OCI-LY7 (cell line): ENCODE measurements at regions not wholly inside any gene's neighbourhood (a gene's known extent, or its start where the extent isn't known, plus 50 kb on each side); places are given as distances from the start of the nearest gene placed in this dataset.

ENCODE experiments used
- BruUV-seq: library from RNA; stranded (reverse); fragments of 400-500 nt; replicated peaks from 2 replicates; lab custom pipeline; 2021; lab: Mats Ljungman, UMichigan
- CTCF ChIA-PET: fragments of 300-600 bp; sonication (Branson Sonifier 250); formaldehyde crosslinking; loops from one replicate; lab custom pipeline; 2022; ENCODE audit warnings: antibody characterized with exemption; ENCODE audit not compliant: unreplicated experiment; lab: Charles Lee
- POLR2A ChIA-PET: fragments of 300-600 bp; sonication (Branson Sonifier 250); formaldehyde crosslinking; loops from one replicate; lab custom pipeline; 2022; ENCODE audit warnings: antibody characterized with exemption; lab: Charles Lee
- DNase-seq: peaks from one replicate; pipeline ENCODE4 v3.0.0-alpha.2; 2015; ENCODE audit warnings: low spot score
- H2AFZ ChIP-seq: fragments of 200-600 bp; sonication (generic), shearing (Covaris generic); 2 replicates; pipeline ENCODE4 v1.6.1; 2014; ENCODE audit warnings: mild to moderate bottlenecking, antibody characterized with exemption, low read length, moderate library complexity
- H3K27ac ChIP-seq: fragments of 200-600 bp; sonication (generic); 2 replicates; pipeline ENCODE4 v1.5.1; 2014; ENCODE audit warnings: mixed run types, low read depth, mild to moderate bottlenecking, moderate library complexity, low read length, inconsistent platforms; ENCODE audit not compliant: poor library complexity, severe bottlenecking
- H3K36me3 ChIP-seq: fragments of 200-600 bp; sonication (generic); 2 replicates; pipeline ENCODE4 v1.6.1; 2014; ENCODE audit warnings: mild to moderate bottlenecking, antibody characterized with exemption, low read length, moderate library complexity, mixed read lengths; ENCODE audit not compliant: insufficient read depth
- H3K4me1 ChIP-seq: fragments of 200-600 bp; sonication (generic); 2 replicates; pipeline ENCODE4 v1.5.1; 2014; ENCODE audit warnings: mild to moderate bottlenecking, low read length; ENCODE audit not compliant: insufficient read depth, poor library complexity, severe bottlenecking
- H3K4me2 ChIP-seq: fragments of 200-600 bp; sonication (generic); 2 replicates; pipeline ENCODE4 v1.6.1; 2014; ENCODE audit warnings: mild to moderate bottlenecking, low read length
- H3K4me3 ChIP-seq: fragments of 200-600 bp; sonication (generic); 2 replicates; pipeline ENCODE4 v1.5.1; 2014; ENCODE audit warnings: mild to moderate bottlenecking, low read depth, low read length; ENCODE audit not compliant: poor library complexity, severe bottlenecking
- H3K79me2 ChIP-seq: fragments of 200-600 bp; sonication (generic); 2 replicates; pipeline ENCODE4 v1.6.1; 2016; ENCODE audit warnings: low read depth, mild to moderate bottlenecking, low read length, moderate library complexity, mixed read lengths; ENCODE audit not compliant: insufficient read depth
- H3K9me2 ChIP-seq: fragments of 200-600 bp; sonication (generic); 2 replicates; pipeline ENCODE4 v1.6.1; 2016; ENCODE audit warnings: mild to moderate bottlenecking, low read length, mixed read lengths; ENCODE audit not compliant: insufficient read depth
- H3K9me3 ChIP-seq: fragments of 200-600 bp; sonication (generic); 2 replicates; pipeline ENCODE4 v1.6.1; 2014; ENCODE audit warnings: mild to moderate bottlenecking, mixed run types, low read length, mixed read lengths
- H4K20me1 ChIP-seq: fragments of 200-600 bp; sonication (generic); 2 replicates; pipeline ENCODE4 v1.6.1; 2014; ENCODE audit warnings: mild to moderate bottlenecking, antibody characterized with exemption, low read length, moderate library complexity, mixed read lengths; ENCODE audit not compliant: insufficient read depth
- EZH2phosphoT487 ChIP-seq: fragments of 200-600 bp; sonication (generic); IDR thresholded peaks from 2 replicates; pipeline ENCODE4 v1.6.1; 2018; ENCODE audit warnings: low read depth, borderline replicate concordance, mild to moderate bottlenecking, mixed run types, antibody characterized with exemption, low read length, moderate library complexity, mixed read lengths
- intact Hi-C: fragments of 100-400 bp; cut with micrococcal nuclease; formaldehyde crosslinking; loops from one replicate; pipeline ENCODE4 v1.10.0; 2022; ENCODE audit not compliant: unreplicated experiment
- TF ChIP-seq, protein P1 (sequence below): fragments of 200-600 bp; sonication (generic); conservative IDR thresholded peaks from 2 replicates; pipeline ENCODE4 v1.5.1; 2014; ENCODE audit warnings: mild to moderate bottlenecking, antibody characterized with exemption, low read length, moderate library complexity, mixed read lengths

DNA sequence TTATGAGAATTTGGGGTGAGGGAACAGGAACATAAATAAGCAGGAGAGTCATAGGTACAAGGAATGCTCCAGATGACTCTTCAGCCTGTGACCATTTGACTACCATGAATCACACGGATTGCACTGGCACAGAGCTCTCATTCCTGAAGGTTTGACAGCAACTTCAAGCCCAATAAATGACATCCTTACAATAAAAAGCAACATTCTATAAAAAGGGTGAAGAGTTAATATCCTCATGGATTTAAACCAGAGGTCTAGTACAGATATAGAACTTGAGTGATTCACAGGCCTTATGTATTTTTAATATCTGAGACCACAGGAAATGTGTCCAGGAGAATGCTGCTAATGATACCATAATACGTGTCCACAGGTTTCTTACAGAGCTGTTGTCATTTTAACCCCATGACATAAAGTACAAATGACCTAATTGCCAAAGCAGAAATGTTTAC lies 158.1 kb downstream of the IRS2 start:
- Histone ChIP-seq H3K9me3 (no peaks in the 10 kb centered on the region), H4K20me1 (no peaks in the 10 kb centered on the region), H3K27ac (no peak overlapping the region), H3K9me2 (no peaks in the 10 kb centered on the region), H3K4me1 (no peaks in the 10 kb centered on the region), H3K4me3 (no peak overlapping the region), H2AFZ (no peak overlapping the region), H3K36me3 (no peaks in the 10 kb centered on the region), H3K4me2 (no peak overlapping the region), H3K79me2 (no peaks in the 10 kb centered on the region)
- intact Hi-C loops: no loop called here
- DNase-seq: no peak
- ChIA-PET CTCF (no interaction called here), POLR2A (no interaction called here)
- TF ChIP-seq EZH2phosphoT487: no peak
- TF ChIP-seq, protein P1, sequence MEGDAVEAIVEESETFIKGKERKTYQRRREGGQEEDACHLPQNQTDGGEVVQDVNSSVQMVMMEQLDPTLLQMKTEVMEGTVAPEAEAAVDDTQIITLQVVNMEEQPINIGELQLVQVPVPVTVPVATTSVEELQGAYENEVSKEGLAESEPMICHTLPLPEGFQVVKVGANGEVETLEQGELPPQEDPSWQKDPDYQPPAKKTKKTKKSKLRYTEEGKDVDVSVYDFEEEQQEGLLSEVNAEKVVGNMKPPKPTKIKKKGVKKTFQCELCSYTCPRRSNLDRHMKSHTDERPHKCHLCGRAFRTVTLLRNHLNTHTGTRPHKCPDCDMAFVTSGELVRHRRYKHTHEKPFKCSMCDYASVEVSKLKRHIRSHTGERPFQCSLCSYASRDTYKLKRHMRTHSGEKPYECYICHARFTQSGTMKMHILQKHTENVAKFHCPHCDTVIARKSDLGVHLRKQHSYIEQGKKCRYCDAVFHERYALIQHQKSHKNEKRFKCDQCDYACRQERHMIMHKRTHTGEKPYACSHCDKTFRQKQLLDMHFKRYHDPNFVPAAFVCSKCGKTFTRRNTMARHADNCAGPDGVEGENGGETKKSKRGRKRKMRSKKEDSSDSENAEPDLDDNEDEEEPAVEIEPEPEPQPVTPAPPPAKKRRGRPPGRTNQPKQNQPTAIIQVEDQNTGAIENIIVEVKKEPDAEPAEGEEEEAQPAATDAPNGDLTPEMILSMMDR: no peak
- BruUV-seq: no TSS peak

DNA sequence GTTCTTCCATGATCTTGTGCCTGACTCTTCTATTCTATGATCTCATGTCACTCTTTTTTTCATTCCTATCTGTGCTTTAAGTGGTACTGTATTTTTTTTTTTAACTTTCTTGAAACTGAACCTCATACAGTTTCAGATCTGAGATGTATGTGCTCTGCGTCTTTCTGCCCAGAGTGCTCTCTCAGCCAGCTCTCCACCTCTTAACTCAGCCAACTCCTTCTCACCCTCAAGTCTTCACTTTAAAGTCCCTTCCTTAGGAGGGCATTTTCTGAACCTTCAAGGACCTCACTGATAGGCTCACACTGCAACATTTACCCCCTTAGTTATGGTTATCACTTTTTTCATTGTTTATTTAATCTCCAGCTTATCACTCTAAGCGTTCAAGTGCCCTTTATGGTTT lies 158.7 kb downstream of the IRS2 start:
- Histone ChIP-seq H3K27ac (no peak overlapping the region), H3K79me2 (no peaks in the 10 kb centered on the region), H3K9me3 (no peaks in the 10 kb centered on the region), H3K36me3 (no peaks in the 10 kb centered on the region), H3K4me1 (no peaks in the 10 kb centered on the region), H2AFZ (no peak overlapping the region), H3K9me2 (no peaks in the 10 kb centered on the region), H3K4me2 (no peak overlapping the region), H4K20me1 (no peaks in the 10 kb centered on the region), H3K4me3 (no peak overlapping the region)
- intact Hi-C loops: no loop called here
- no TSS peak for BruUV-seq
- TF ChIP-seq, protein P1: no peak
- TF ChIP-seq EZH2phosphoT487: no peak
- no peak for DNase-seq
- CTCF ChIA-PET: no interaction called here
- POLR2A ChIA-PET: no interaction called here

DNA sequence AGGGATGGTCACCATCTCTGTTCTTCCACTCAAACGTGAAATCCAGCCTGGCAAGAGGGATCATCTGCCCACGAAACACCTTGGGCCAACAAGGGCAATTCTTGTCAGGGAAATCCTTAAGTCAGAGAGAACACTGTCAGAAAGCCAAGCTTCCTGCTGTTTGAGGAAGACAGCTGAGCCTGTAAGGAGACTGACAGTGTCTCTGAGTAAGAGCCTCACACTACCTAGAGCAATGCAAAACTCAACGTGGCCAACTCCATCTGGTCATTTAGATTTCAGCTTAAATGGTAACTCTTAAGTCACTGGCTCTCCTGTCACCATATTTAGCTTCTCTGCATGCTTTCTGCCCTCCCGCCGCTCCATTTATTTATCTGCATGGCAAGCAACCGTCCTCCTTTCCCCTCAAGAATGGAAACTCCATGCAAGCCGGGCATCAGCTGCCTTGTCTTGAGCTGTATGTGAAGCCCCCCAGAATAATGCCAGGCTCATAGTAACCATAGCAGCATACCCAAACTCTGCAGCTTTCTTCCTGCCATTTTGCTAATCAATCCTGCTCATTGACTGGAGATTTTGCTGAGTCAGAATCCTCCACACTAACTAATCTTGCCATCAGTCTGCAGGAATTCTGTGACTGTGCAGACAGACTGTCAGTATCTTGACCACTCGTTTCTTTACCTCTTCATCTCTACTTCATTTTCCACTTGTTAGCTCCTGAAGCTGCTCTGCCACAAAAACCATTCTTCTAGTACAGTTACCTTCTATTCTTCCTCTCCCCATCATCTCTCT lies 159.8 kb downstream of the IRS2 start:
- Histone ChIP-seq H3K27ac (no peak overlapping the region), H3K4me3 (no peak overlapping the region), H4K20me1 (no peaks in the 10 kb centered on the region), H3K9me3 (no peaks in the 10 kb centered on the region), H3K79me2 (no peaks in the 10 kb centered on the region), H2AFZ (no peak overlapping the region), H3K36me3 (no peaks in the 10 kb centered on the region), H3K4me2 (no peak overlapping the region), H3K9me2 (no peaks in the 10 kb centered on the region), H3K4me1 (no peaks in the 10 kb centered on the region)
- DNase-seq: no peak
- intact Hi-C loops: no loop called here
- POLR2A ChIA-PET: no interaction called here
- no peak for TF ChIP-seq EZH2phosphoT487
- TF ChIP-seq, protein P1: no peak
- BruUV-seq: no TSS peak
- CTCF ChIA-PET: no interaction called here
